ENCODE measurements at regions not wholly inside any gene's neighbourhood (a gene's known extent, or its start where the extent isn't known, plus 50 kb on each side); places are given as distances from the start of the nearest gene placed in this dataset.
"Not testable (repeated sequence)": the region's sequence is repeated elsewhere in the genome, so short reads cannot be mapped to it uniquely, and the experiment has no call there.

DNA sequence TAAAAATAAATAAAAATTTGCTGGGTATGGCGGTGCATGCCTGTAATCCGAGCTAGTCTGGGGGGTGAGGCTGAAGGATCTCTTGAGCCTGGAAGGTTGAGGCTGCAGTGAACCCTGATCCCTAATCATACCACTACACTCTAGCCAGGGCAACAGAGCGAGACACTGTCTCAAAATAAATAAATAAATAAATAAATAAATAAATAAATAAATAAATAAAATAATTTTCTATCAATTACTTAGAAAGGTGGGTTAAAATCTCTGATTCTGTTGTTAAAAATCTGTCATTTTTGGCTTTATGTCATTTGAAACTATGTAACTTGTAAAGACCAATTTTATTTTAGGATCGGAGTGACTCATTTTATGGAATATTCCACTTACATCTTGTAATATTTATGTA, 958.6 kb downstream of the NXPH1 start:
- TF ChIP-seq, protein P1, sequence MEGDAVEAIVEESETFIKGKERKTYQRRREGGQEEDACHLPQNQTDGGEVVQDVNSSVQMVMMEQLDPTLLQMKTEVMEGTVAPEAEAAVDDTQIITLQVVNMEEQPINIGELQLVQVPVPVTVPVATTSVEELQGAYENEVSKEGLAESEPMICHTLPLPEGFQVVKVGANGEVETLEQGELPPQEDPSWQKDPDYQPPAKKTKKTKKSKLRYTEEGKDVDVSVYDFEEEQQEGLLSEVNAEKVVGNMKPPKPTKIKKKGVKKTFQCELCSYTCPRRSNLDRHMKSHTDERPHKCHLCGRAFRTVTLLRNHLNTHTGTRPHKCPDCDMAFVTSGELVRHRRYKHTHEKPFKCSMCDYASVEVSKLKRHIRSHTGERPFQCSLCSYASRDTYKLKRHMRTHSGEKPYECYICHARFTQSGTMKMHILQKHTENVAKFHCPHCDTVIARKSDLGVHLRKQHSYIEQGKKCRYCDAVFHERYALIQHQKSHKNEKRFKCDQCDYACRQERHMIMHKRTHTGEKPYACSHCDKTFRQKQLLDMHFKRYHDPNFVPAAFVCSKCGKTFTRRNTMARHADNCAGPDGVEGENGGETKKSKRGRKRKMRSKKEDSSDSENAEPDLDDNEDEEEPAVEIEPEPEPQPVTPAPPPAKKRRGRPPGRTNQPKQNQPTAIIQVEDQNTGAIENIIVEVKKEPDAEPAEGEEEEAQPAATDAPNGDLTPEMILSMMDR (IDR thresholded peaks at IDR 0.05) = no peak
- no peak for ATAC-seq
- Mint-ChIP-seq H3K4me1 (ENCODE audit: low read depth) (no peaks in the 10 kb centered on the region), H3K9me3 (peaks cover 19% of the 10 kb centered on the region), H3K36me3 (ENCODE audit: low read depth) (no peaks in the 10 kb centered on the region), H3K27ac (no peak overlapping the region), H3K27me3 (no peaks in the 10 kb centered on the region), H3K4me3 (no peak overlapping the region)
- no peak for DNase-seq
- intact Hi-C loops (cut with micrococcal nuclease) = no loop called here
- ChIA-PET POLR2A (no interaction called here), CTCF (no interaction called here)

DNA sequence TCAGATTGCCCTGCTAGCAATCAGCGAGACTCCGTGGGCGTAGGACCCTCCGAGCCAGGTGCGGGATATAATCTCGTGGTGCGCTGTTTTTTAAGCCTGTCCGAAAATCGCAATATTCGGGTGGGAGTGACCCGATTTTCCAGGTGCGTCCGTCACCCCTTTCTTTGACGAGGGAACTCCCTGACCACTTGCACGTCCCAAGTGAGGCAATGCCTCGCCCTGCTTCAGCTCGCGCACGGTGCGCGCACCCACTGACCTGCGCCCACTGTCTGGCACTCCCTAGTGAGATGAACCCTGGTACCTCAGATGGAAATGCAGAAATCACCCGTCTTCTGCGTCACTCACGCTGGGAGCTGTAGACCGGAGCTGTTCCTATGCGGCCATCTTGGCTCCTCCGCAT, 971.0 kb downstream of the NXPH1 start:
- DNase-seq; H3K4me3 Mint-ChIP-seq; POLR2A ChIA-PET; H3K4me1 Mint-ChIP-seq (ENCODE audit: low read depth); ATAC-seq; H3K36me3 Mint-ChIP-seq (ENCODE audit: low read depth); H3K27ac Mint-ChIP-seq; H3K27me3 Mint-ChIP-seq; intact Hi-C loops (cut with micrococcal nuclease); CTCF ChIA-PET; H3K9me3 Mint-ChIP-seq: not testable (repeated sequence)

GRCh38 chr7:9407816-9408215, 974.4 kb downstream of the NXPH1 start:
- TF ChIP-seq, protein P1 (IDR thresholded peaks at IDR 0.05) = no peak
- H3K36me3 Mint-ChIP-seq (ENCODE audit: low read depth) = no peaks in the 10 kb centered on the region
- DNase-seq = no peak
- CTCF ChIA-PET = no interaction called here
- H3K9me3 Mint-ChIP-seq = no peaks in the 10 kb centered on the region
- intact Hi-C loops (cut with micrococcal nuclease) = no loop called here
- POLR2A ChIA-PET = no interaction called here
- no peak for ATAC-seq
- no peak overlapping the region for H3K4me3 Mint-ChIP-seq
- H3K27me3 Mint-ChIP-seq = no peaks in the 10 kb centered on the region
- H3K4me1 Mint-ChIP-seq (ENCODE audit: low read depth) = no peaks in the 10 kb centered on the region
- H3K27ac Mint-ChIP-seq = no peak overlapping the region

DNA sequence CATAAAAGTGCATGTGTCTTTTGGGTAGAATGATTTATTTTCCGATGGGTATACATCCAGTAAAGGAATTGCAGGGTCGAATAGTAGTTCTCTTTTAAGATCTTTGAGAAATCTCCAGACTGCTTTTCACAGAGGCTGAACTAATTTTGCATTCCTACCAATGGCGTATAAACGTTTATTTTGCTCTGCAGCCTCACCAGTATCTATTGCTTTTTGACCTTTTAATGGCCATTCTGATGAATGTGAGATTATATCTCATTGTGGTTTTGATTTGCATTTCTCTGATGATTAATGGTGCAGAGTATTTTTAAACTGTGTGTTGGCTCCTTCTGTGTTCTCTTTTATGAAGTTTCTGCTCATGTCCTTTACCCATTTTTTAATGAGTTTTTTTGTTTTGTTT, 1020.1 kb downstream of the NXPH1 start:
- H3K36me3 Mint-ChIP-seq (ENCODE audit: low read depth) = no peaks in the 10 kb centered on the region
- DNase-seq = no peak
- no peak for ATAC-seq
- no peaks in the 10 kb centered on the region for H3K27me3 Mint-ChIP-seq
- H3K27ac Mint-ChIP-seq = no peak overlapping the region
- CTCF ChIA-PET = no interaction called here
- H3K9me3 Mint-ChIP-seq = peaks cover 11% of the 10 kb centered on the region
- H3K4me1 Mint-ChIP-seq (ENCODE audit: low read depth) = no peaks in the 10 kb centered on the region
- intact Hi-C loops (cut with micrococcal nuclease) = no loop called here
- POLR2A ChIA-PET = no interaction called here
- TF ChIP-seq, protein P1 (IDR thresholded peaks at IDR 0.05) = no peak
- no peak overlapping the region for H3K4me3 Mint-ChIP-seq

DNA sequence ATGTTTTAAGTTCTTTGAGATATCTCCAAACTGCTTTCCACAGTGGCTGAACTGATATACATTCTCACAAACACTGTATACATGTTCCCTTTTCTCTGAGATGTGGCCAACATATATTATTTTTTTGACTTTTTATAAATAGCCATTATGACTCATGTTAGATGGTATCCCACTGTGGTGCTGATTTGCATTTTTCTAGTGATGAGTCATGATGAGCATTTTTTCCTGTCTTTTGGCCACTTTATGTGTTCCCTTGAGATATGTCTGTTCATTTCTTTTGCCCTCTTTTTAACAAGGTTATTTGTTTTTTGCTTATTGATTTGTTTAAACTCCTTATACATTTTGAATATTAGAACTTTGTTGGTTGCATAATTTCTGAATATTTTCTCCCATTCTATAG, 1055.1 kb downstream of the NXPH1 start:
- no peaks in the 10 kb centered on the region for H3K4me1 Mint-ChIP-seq (ENCODE audit: low read depth)
- H3K9me3 Mint-ChIP-seq = peaks cover 16% of the 10 kb centered on the region
- no peak overlapping the region for H3K27ac Mint-ChIP-seq
- intact Hi-C loops (cut with micrococcal nuclease) = no loop called here
- ATAC-seq = no peak
- TF ChIP-seq, protein P1 (IDR thresholded peaks at IDR 0.05) = no peak
- H3K27me3 Mint-ChIP-seq = no peaks in the 10 kb centered on the region
- H3K4me3 Mint-ChIP-seq = no peak overlapping the region
- CTCF ChIA-PET = no interaction called here
- no peaks in the 10 kb centered on the region for H3K36me3 Mint-ChIP-seq (ENCODE audit: low read depth)
- POLR2A ChIA-PET = no interaction called here
- no peak for DNase-seq

DNA sequence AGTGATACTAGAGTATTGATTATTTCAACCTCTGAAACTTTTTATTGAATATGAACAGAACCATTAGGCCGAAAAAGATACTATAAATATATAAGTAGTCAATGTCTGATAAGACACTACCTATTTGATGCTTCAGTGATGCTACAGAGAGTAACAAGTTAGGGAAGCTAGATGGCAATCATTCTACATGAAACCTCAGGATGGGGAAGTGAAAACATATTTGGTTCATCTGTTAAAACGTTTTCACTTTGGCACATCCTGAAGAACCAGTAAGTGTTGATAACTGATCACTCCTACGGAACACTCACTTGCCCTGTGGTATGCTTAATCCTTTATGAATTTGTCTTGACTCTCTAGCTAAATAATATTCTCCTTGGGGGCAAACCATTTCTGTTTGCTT, 1064.9 kb downstream of the NXPH1 start:
- no peaks in the 10 kb centered on the region for H3K27me3 Mint-ChIP-seq
- no peaks in the 10 kb centered on the region for H3K4me1 Mint-ChIP-seq (ENCODE audit: low read depth)
- ATAC-seq = no peak
- CTCF ChIA-PET = no interaction called here
- no peak overlapping the region for H3K27ac Mint-ChIP-seq
- intact Hi-C loops (cut with micrococcal nuclease) = no loop called here
- H3K9me3 Mint-ChIP-seq = peaks cover 8% of the 10 kb centered on the region
- no peak overlapping the region for H3K4me3 Mint-ChIP-seq
- TF ChIP-seq, protein P1 (IDR thresholded peaks at IDR 0.05) = no peak
- POLR2A ChIA-PET = no interaction called here
- no peak for DNase-seq
- H3K36me3 Mint-ChIP-seq (ENCODE audit: low read depth) = no peaks in the 10 kb centered on the region
